ENCODE measurements at regions not wholly inside any gene's neighbourhood (a gene's known extent, or its start where the extent isn't known, plus 50 kb on each side); places are given as distances from the start of the nearest gene placed in this dataset.
"Not testable (repeated sequence)": the region's sequence is repeated elsewhere in the genome, so short reads cannot be mapped to it uniquely, and the experiment has no call there.

DNA sequence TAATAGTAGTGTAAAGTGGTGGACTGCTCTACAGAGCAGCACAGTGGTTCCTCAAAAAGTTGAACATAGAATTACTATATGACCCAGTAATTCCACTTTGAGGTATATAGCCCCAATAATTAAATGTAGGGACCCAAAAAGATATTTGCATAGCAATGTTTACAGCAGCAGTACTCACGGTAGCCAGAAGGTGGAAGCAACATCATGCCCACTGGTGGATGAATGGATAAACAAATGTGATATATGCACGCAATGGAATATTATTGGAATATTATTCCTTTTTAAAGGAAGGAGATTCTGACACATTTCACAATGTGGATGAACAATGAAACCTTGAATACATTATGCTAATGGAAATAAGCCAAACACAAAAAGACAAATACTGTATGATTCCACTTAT, 121.4 kb downstream of the POTEM start:
- not testable (repeated sequence) for H3K4ac ChIP-seq (ENCODE audit: low read depth, low read length); H3K14ac ChIP-seq (ENCODE audit: insufficient read depth, low read length); H3K27ac ChIP-seq (ENCODE audit: insufficient read length, low read depth, low read length); H3K18ac ChIP-seq (ENCODE audit: insufficient read length, low read depth, low read length); H3K27ac Mint-ChIP-seq; H3K27me3 Mint-ChIP-seq (ENCODE audit: low read depth); H4K8ac ChIP-seq (replicated peaks; ENCODE audit: insufficient read length, low read depth, low read length); H2BK20ac ChIP-seq (ENCODE audit: low read depth, low read length, poor library complexity, severe bottlenecking); H3K9ac ChIP-seq (ENCODE audit: extremely low read depth, insufficient read length, low read length); H3K4me1 Mint-ChIP-seq; H3K79me2 ChIP-seq (ENCODE audit: insufficient read depth, low read length); H3K9me3 Mint-ChIP-seq; H2BK15ac ChIP-seq (ENCODE audit: low read depth, low read length); H3K9me3 ChIP-seq (ENCODE audit: control insufficient read depth, low read depth, low read length); H3K4me2 ChIP-seq (ENCODE audit: insufficient read depth, insufficient read length, low read length); H3K23ac ChIP-seq (ENCODE audit: insufficient read length, low read depth, low read length); H4K91ac ChIP-seq (ENCODE audit: insufficient read length, low read depth, low read length); H2BK12ac ChIP-seq (ENCODE audit: insufficient read length, low read depth, low read length); H3K4me1 ChIP-seq (ENCODE audit: insufficient read depth, low read length); H4K5ac ChIP-seq (ENCODE audit: insufficient read length, low read depth, low read length); DNase-seq; H2AFZ ChIP-seq (ENCODE audit: low read length); H3T11ph ChIP-seq (ENCODE audit: low read length); H2AK5ac ChIP-seq (ENCODE audit: insufficient read length, low read length); H3K23me2 ChIP-seq (ENCODE audit: insufficient read length, low read depth, low read length, poor library complexity, severe bottlenecking); H3K36me3 Mint-ChIP-seq (ENCODE audit: insufficient read depth in 1 of 3, low read depth in 3 of 3); H2BK120ac ChIP-seq (ENCODE audit: low read depth, low read length, poor library complexity, severe bottlenecking); H4K20me1 ChIP-seq (ENCODE audit: control insufficient read depth, insufficient read depth, insufficient read length); H3K27me3 ChIP-seq (ENCODE audit: insufficient read depth, low read length); H3K56ac ChIP-seq (ENCODE audit: insufficient read length, low read depth, low read length); H3K4me3 Mint-ChIP-seq; H2BK5ac ChIP-seq (ENCODE audit: insufficient read length, low read length); H3K79me1 ChIP-seq (ENCODE audit: insufficient read depth, low read depth, low read length, poor library complexity, severe bottlenecking)
- no CpG with 5 or more reads among the region's 2 CpGs for WGBS (ENCODE audit: extremely low coverage, insufficient read length, low lambda C conversion rate)

DNA sequence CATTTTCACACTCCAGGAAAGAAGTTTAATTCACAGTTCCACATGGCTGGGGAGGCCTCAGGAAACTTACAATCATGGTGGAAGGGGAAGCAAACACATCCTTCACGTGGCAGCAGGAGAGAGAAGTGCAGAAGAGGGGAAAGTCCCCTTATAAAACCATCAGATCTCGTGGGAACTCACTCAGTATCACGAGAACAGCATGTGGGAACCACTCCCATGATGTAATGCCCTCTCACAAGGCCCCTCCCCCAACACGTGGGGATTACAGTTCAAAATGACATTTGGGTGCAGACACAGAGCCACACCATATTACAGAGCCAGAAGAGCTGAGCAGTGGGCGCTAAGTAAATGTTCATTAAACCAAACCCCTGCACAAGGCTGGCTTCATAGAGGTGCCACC, 126.0 kb downstream of the POTEM start:
- H3K79me2 ChIP-seq (ENCODE audit: insufficient read depth, low read length); H3K27ac Mint-ChIP-seq; H3K4me1 ChIP-seq (ENCODE audit: insufficient read depth, low read length); H3K18ac ChIP-seq (ENCODE audit: insufficient read length, low read depth, low read length); H3K79me1 ChIP-seq (ENCODE audit: insufficient read depth, low read depth, low read length, poor library complexity, severe bottlenecking); H2BK120ac ChIP-seq (ENCODE audit: low read depth, low read length, poor library complexity, severe bottlenecking); H3K23ac ChIP-seq (ENCODE audit: insufficient read length, low read depth, low read length); H2AFZ ChIP-seq (ENCODE audit: low read length); H3K4me1 Mint-ChIP-seq; H3K27me3 ChIP-seq (ENCODE audit: insufficient read depth, low read length); H3K4me2 ChIP-seq (ENCODE audit: insufficient read depth, insufficient read length, low read length); H3K9ac ChIP-seq (ENCODE audit: extremely low read depth, insufficient read length, low read length); H3K27ac ChIP-seq (ENCODE audit: insufficient read length, low read depth, low read length); H2BK15ac ChIP-seq (ENCODE audit: low read depth, low read length); H4K91ac ChIP-seq (ENCODE audit: insufficient read length, low read depth, low read length); H3K14ac ChIP-seq (ENCODE audit: insufficient read depth, low read length); H2AK5ac ChIP-seq (ENCODE audit: insufficient read length, low read length); H2BK12ac ChIP-seq (ENCODE audit: insufficient read length, low read depth, low read length); H4K20me1 ChIP-seq (ENCODE audit: control insufficient read depth, insufficient read depth, insufficient read length); H3K36me3 Mint-ChIP-seq (ENCODE audit: insufficient read depth in 1 of 3, low read depth in 3 of 3); H4K8ac ChIP-seq (replicated peaks; ENCODE audit: insufficient read length, low read depth, low read length); H3K56ac ChIP-seq (ENCODE audit: insufficient read length, low read depth, low read length); H2BK20ac ChIP-seq (ENCODE audit: low read depth, low read length, poor library complexity, severe bottlenecking); H4K5ac ChIP-seq (ENCODE audit: insufficient read length, low read depth, low read length); H3K27me3 Mint-ChIP-seq (ENCODE audit: low read depth); H3K4ac ChIP-seq (ENCODE audit: low read depth, low read length); DNase-seq; H3T11ph ChIP-seq (ENCODE audit: low read length); H3K4me3 Mint-ChIP-seq; H3K23me2 ChIP-seq (ENCODE audit: insufficient read length, low read depth, low read length, poor library complexity, severe bottlenecking); H2BK5ac ChIP-seq (ENCODE audit: insufficient read length, low read length): not testable (repeated sequence)
- peaks cover 13% of the 10 kb centered on the region for H3K9me3 ChIP-seq (ENCODE audit: control insufficient read depth, low read depth, low read length)
- peaks cover 12 to 14% of the 10 kb centered on the region in 2 experiments for H3K9me3 Mint-ChIP-seq
- no CpG with 5 or more reads among the region's 5 CpGs for WGBS (ENCODE audit: extremely low coverage, insufficient read length, low lambda C conversion rate)

Data from H9 (cell line).